MM.1S (cell line): ENCODE measurements at regions not wholly inside any gene's neighbourhood (a gene's known extent, or its start where the extent isn't known, plus 50 kb on each side); places are given as distances from the start of the nearest gene placed in this dataset.

Experiments
- EZH2 ChIP-seq: fragments of 300-600 bp; sonication (generic); optimal IDR thresholded peaks from 2 replicates; pipeline ENCODE3; 2017; ENCODE audit warnings: low read depth, mild to moderate bottlenecking, antibody characterized with exemption, low read length, mixed read lengths
- TF ChIP-seq, protein P1 (sequence below): fragments of 300-600 bp; sonication (generic); IDR thresholded peaks from 2 replicates; pipeline ENCODE4 v1.5.1; 2016; ENCODE audit warnings: antibody characterized with exemption, low read length, mixed read lengths

- TF ChIP-seq EZH2, result no peak
- TF ChIP-seq, protein P1, sequence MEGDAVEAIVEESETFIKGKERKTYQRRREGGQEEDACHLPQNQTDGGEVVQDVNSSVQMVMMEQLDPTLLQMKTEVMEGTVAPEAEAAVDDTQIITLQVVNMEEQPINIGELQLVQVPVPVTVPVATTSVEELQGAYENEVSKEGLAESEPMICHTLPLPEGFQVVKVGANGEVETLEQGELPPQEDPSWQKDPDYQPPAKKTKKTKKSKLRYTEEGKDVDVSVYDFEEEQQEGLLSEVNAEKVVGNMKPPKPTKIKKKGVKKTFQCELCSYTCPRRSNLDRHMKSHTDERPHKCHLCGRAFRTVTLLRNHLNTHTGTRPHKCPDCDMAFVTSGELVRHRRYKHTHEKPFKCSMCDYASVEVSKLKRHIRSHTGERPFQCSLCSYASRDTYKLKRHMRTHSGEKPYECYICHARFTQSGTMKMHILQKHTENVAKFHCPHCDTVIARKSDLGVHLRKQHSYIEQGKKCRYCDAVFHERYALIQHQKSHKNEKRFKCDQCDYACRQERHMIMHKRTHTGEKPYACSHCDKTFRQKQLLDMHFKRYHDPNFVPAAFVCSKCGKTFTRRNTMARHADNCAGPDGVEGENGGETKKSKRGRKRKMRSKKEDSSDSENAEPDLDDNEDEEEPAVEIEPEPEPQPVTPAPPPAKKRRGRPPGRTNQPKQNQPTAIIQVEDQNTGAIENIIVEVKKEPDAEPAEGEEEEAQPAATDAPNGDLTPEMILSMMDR, result no peak
Observed at GRCh38 chr6:87923389-87924050, 124.1 kb upstream of the SPACA1 start.
